A549 (cell line): ENCODE measurements at regions not wholly inside any gene's neighbourhood (a gene's known extent, or its start where the extent isn't known, plus 50 kb on each side); places are given as distances from the start of the nearest gene placed in this dataset.
"Not testable (repeated sequence)": the region's sequence is repeated elsewhere in the genome, so short reads cannot be mapped to it uniquely, and the experiment has no call there.

Source experiments
- ATAC-seq, 2 experiments: fragments of 200-7000 bp in 1 of 2; fragments of >200 bp in 1 of 2; cut with Nextera tagmentation in 1 of 2; cut with Tn5 transposase in 1 of 2; 3 replicates each; pipeline versions ENCODE4 v1.8.0 to v1.9.1; 2018 to 2020; ENCODE audit warnings: mild to moderate bottlenecking in 1 of 2, moderate library complexity in 1 of 2
- CTCF ChIA-PET: fragments of 300-600 bp; sonication (Branson Sonifier 250); formaldehyde crosslinking; extraction: SDS; loops from one replicate; lab custom pipeline; 2021; ENCODE audit warnings: antibody characterized with exemption, inconsistent platforms; lab: Yijun Ruan, JAX
- POLR2A ChIA-PET: fragments of 350-600 bp; formaldehyde crosslinking; extraction: SDS; loops from one replicate; lab custom pipeline; 2021; ENCODE audit warnings: antibody characterized with exemption, inconsistent platforms; lab: Yijun Ruan, JAX
- DNase-seq, 2 experiments: peaks; one replicate each; pipeline versions ENCODE4 v3.0.0 to v3.0.0-alpha.2; 2011 to 2016; ENCODE audit warnings: low read depth in 1 of 2, low spot score in 1 of 2
- FAIRE-seq: peaks from 2 replicates; lab custom pipeline; 2011; peaks lifted over from hg19 to GRCh38; lab: Jason Lieb, UNC
- H3K27ac ChIP-seq, 2 experiments: fragments of >200 bp; sonication (Bioruptor Twin); formaldehyde crosslinking; 3 replicates each; pipeline ENCODE4 v1.5.1; 2016 to 2017
- H3K4me1 ChIP-seq: fragments of >200 bp; sonication (Bioruptor Twin); formaldehyde crosslinking; 3 replicates; pipeline ENCODE4 v1.6.1; 2016
- H3K4me2 ChIP-seq: fragments of >200 bp; sonication (Bioruptor Twin); formaldehyde crosslinking; 3 replicates; pipeline ENCODE4 v1.6.1; 2016
- H3K4me3 ChIP-seq: fragments of >200 bp; sonication (Bioruptor Twin); formaldehyde crosslinking; 3 replicates; pipeline ENCODE4 v1.5.1; 2016
- H3K9me3 ChIP-seq: fragments of >200 bp; sonication (Bioruptor Twin); formaldehyde crosslinking; 3 replicates; pipeline ENCODE4 v1.6.1; 2016
- BCL3 ChIP-seq: fragments of >200 bp; sonication (Bioruptor Twin); formaldehyde crosslinking; IDR thresholded peaks from 3 replicates; pipeline ENCODE4 v1.6.1; 2016
- BHLHE40 ChIP-seq: IDR thresholded peaks from 2 replicates; pipeline ENCODE4 v1.6.1; 2012; ENCODE audit warnings: low read depth, low read length, inconsistent platforms
- CEBPB ChIP-seq, 2 experiments: fragments of >200 bp in 1 of 2; sonication (Bioruptor Twin) in 1 of 2; formaldehyde crosslinking in 1 of 2; IDR thresholded peaks; 2 replicates each; pipeline ENCODE4 v1.6.1; 2012 to 2016
- CHD4 ChIP-seq: fragments of 200-600 bp; sonication (generic); IDR thresholded peaks from 2 replicates; pipeline ENCODE4 v1.6.1; 2016; ENCODE audit warnings: antibody characterized with exemption, mild to moderate bottlenecking, borderline replicate concordance
- EHF ChIP-seq: fragments of 250-450 bp; sonication (Bioruptor Pico); IDR thresholded peaks from 2 replicates; pipeline ENCODE4 v1.5.0; 2020; ENCODE audit warnings: mild to moderate bottlenecking
- EHMT2 ChIP-seq: fragments of 200-600 bp; sonication (generic); IDR thresholded peaks from 2 replicates; pipeline ENCODE4 v1.6.1; 2016; ENCODE audit warnings: antibody characterized with exemption, low read depth, mild to moderate bottlenecking, moderate library complexity
- EP300 ChIP-seq, 2 experiments: fragments of >200 bp; sonication (Bioruptor Twin); formaldehyde crosslinking; IDR thresholded peaks; 2 replicates in 1 of 2; 3 replicates in 1 of 2; pipeline ENCODE4 v1.6.1; 2016 to 2017
- ESRRA ChIP-seq: fragments of 150-350 bp; IDR thresholded peaks from 2 replicates; pipeline ENCODE4 v1.6.1; 2014; ENCODE audit warnings: mild to moderate bottlenecking, low read length, borderline replicate concordance
- HOXA7 ChIP-seq: fragments of 250-450 bp; sonication (Bioruptor Pico); IDR thresholded peaks from 2 replicates; pipeline ENCODE4 v1.5.0; 2020; ENCODE audit warnings: mild to moderate bottlenecking, moderate library complexity
- HOXB13 ChIP-seq: fragments of 250-450 bp; sonication (Bioruptor Pico); IDR thresholded peaks from 2 replicates; pipeline ENCODE4 v1.5.0; 2020; ENCODE audit warnings: low read depth, mild to moderate bottlenecking, moderate library complexity
- HOXB5 ChIP-seq: fragments of 250-450 bp; sonication (Bioruptor Pico); IDR thresholded peaks from 2 replicates; pipeline ENCODE4 v1.5.0; 2020; ENCODE audit warnings: mild to moderate bottlenecking, moderate library complexity
- JUN ChIP-seq, 2 experiments: fragments of >200 bp; sonication (Bioruptor Twin); formaldehyde crosslinking; IDR thresholded peaks; 2 replicates in 1 of 2; 3 replicates in 1 of 2; pipeline ENCODE4 v1.6.1; 2016 to 2017
- KDM1A ChIP-seq: fragments of 200-600 bp; sonication (generic); IDR thresholded peaks from 2 replicates; pipeline ENCODE4 v1.6.1; 2016; ENCODE audit warnings: low read depth, mild to moderate bottlenecking
- MAZ ChIP-seq: fragments of 150-350 bp; IDR thresholded peaks from 2 replicates; pipeline ENCODE4 v1.6.1; 2014; ENCODE audit warnings: antibody characterized with exemption, low read depth, low read length, borderline replicate concordance
- NPAS2 ChIP-seq: fragments of 250-450 bp; sonication (Bioruptor Pico); IDR thresholded peaks from 2 replicates; pipeline ENCODE4 v1.8.0; 2022; ENCODE audit warnings: mild to moderate bottlenecking, moderate library complexity, borderline replicate concordance
- POLR2A ChIP-seq: IDR thresholded peaks from 2 replicates; pipeline ENCODE4 v1.6.1; 2012; ENCODE audit warnings: mild to moderate bottlenecking, low read length
- POLR2AphosphoS2 ChIP-seq: conservative IDR thresholded peaks from 2 replicates; pipeline ENCODE4 v1.6.1; 2012; ENCODE audit warnings: low read length, improper control_type of control experiment, inconsistent platforms
- RCOR1 ChIP-seq: fragments of 150-350 bp; IDR thresholded peaks from 2 replicates; pipeline ENCODE4 v1.6.1; 2014; ENCODE audit warnings: antibody characterized with exemption, low read length, low read depth
- RFX5 ChIP-seq: fragments of 450-650 bp; IDR thresholded peaks from 2 replicates; pipeline ENCODE4 v1.7.1; 2014; ENCODE audit warnings: antibody characterized with exemption, mild to moderate bottlenecking, moderate library complexity
- SMC3 ChIP-seq: fragments of >200 bp; sonication (Bioruptor Twin); formaldehyde crosslinking; IDR thresholded peaks from 3 replicates; pipeline ENCODE4 v1.6.1; 2018; ENCODE audit warnings: inconsistent platforms
- SREBF2 ChIP-seq: fragments of 450-650 bp; IDR thresholded peaks from 2 replicates; pipeline ENCODE4 v1.6.1; 2014; ENCODE audit warnings: mild to moderate bottlenecking, moderate library complexity
- TFCP2L1 ChIP-seq: fragments of 250-450 bp; sonication (Bioruptor Pico); IDR thresholded peaks from 2 replicates; pipeline ENCODE4 v1.5.0; 2021; ENCODE audit warnings: mild to moderate bottlenecking
- ZC3H11A ChIP-seq: fragments of 450-650 bp; IDR thresholded peaks from 2 replicates; pipeline ENCODE4 v1.6.1; 2014; ENCODE audit warnings: antibody characterized with exemption, mild to moderate bottlenecking
- ZFP36 ChIP-seq: fragments of 450-650 bp; IDR thresholded peaks from 2 replicates; pipeline ENCODE4 v1.6.1; 2014; ENCODE audit warnings: borderline replicate concordance; ENCODE audit not compliant: partially characterized antibody
- ZNF302 ChIP-seq: fragments of 250-450 bp; sonication (Bioruptor Pico); IDR thresholded peaks from 2 replicates; pipeline ENCODE4 v1.9.0; 2021; ENCODE audit warnings: inconsistent platforms, mild to moderate bottlenecking, moderate library complexity
- WGBS: methylation state at CpG from one replicate; pipeline ENCODE4 v1.1.6; 2017; ENCODE audit errors: missing lambda C conversion rate; 5-methylcytosine and 5-hydroxymethylcytosine counted together
- TF ChIP-seq, protein P1 (sequence below): fragments of 450-650 bp; IDR thresholded peaks from 2 replicates; pipeline ENCODE4 v1.6.1; 2014; ENCODE audit warnings: antibody characterized with exemption

DNA sequence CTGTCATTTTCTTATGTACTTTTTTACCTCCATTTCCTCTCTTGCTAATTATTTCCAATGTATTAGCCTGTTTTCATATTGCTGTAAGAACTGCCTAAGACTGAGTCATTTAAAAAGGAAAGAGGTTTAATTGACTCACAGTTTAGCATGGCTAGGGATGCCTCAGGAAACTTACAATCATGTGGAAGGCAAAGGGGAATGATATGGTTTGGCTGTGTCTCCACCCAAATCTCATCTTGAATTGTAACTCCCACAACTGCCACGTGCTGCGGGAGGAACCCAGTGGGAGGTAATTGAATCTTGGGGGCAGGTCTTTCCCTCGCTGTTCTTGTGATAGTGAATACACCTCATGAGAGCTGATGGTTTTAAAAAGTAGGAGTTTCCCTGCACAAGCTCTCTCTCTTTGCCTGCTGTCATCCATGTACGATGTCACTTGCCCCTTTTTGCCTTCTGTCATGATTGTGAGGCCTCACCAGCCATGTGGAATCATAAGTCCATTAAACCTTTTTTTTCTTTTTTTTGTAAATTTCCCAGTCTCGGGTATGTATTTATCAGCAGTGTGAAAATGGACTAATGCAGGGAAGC is 870.0 kb upstream of the INTU start:
- FAIRE-seq: no peak
- H3K4me2 ChIP-seq: no peak overlapping the region

GRCh38 chr4:126766241-126766640 is 866.5 kb upstream of the INTU start:
- no peak for ATAC-seq
- no peak for FAIRE-seq
- TF ChIP-seq HOXA7 (CRISPR knock-in tag): no peak
- no peak overlapping the region for H3K4me3 ChIP-seq
- no peaks in the 10 kb centered on the region for H3K9me3 ChIP-seq
- H3K4me2 ChIP-seq: no peak overlapping the region
- 6% methylated on average over 2 of the region's 2 CpGs for WGBS
- no peak overlapping the region for H3K27ac ChIP-seq
- ChIA-PET POLR2A (no interaction called here), CTCF (no interaction called here)
- H3K4me1 ChIP-seq: no peaks in the 10 kb centered on the region
- DNase-seq: no peak

More for the DNA sequence above, 870.0 kb upstream of the INTU start:
- no peak for ATAC-seq
- DNase-seq: no peak
- CTCF ChIA-PET: no interaction called here
- TF ChIP-seq EHMT2: no peak
- no peak for TF ChIP-seq SMC3
- TF ChIP-seq JUN (IDR thresholded peaks at IDR 0.05): no peak
- TF ChIP-seq ZFP36: no peak
- TF ChIP-seq TFCP2L1 (CRISPR knock-in tag): no peak
- no peak for TF ChIP-seq ZC3H11A
- no peak for TF ChIP-seq MAZ
- TF ChIP-seq KDM1A: no peak
- TF ChIP-seq SREBF2: no peak
- TF ChIP-seq HOXA7 (CRISPR knock-in tag): no peak
- TF ChIP-seq BCL3: no peak
- no peak overlapping the region for H3K27ac ChIP-seq
- no peak overlapping the region for H3K4me3 ChIP-seq
- WGBS: 28% methylated on average over 5 of the region's 5 CpGs
- POLR2A ChIA-PET: no interaction called here
- H3K4me1 ChIP-seq: no peaks in the 10 kb centered on the region
- no peaks in the 10 kb centered on the region for H3K9me3 ChIP-seq

GRCh38 chr4:126768338-126768737 is 864.4 kb upstream of the INTU start:
- Histone ChIP-seq H3K4me2 (no peak overlapping the region), H3K9me3 (no peaks in the 10 kb centered on the region), H3K4me1 (no peaks in the 10 kb centered on the region)
- DNase-seq: no peak
- FAIRE-seq: no peak
- ChIA-PET CTCF (no interaction called here), POLR2A (no interaction called here)
- no peak for TF ChIP-seq HOXB13 (CRISPR knock-in tag)
- no peak for TF ChIP-seq RCOR1
- TF ChIP-seq POLR2AphosphoS2: no peak
- no peak for TF ChIP-seq CEBPB (IDR thresholded peaks at IDR 0.05)
- TF ChIP-seq ZNF302 (CRISPR knock-in tag): no peak
- TF ChIP-seq, protein P1, sequence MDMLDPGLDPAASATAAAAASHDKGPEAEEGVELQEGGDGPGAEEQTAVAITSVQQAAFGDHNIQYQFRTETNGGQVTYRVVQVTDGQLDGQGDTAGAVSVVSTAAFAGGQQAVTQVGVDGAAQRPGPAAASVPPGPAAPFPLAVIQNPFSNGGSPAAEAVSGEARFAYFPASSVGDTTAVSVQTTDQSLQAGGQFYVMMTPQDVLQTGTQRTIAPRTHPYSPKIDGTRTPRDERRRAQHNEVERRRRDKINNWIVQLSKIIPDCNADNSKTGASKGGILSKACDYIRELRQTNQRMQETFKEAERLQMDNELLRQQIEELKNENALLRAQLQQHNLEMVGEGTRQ: no peak
- TF ChIP-seq HOXA7 (CRISPR knock-in tag): no peak
- TF ChIP-seq CHD4: no peak
- TF ChIP-seq EP300 (IDR thresholded peaks at IDR 0.05): no peak
- TF ChIP-seq EHF (CRISPR knock-in tag): no peak
- no peak for TF ChIP-seq BHLHE40
- no peak for TF ChIP-seq ESRRA
- TF ChIP-seq SMC3: no peak
- TF ChIP-seq JUN (IDR thresholded peaks at IDR 0.05): no peak
- no peak for TF ChIP-seq POLR2A
- no peak for TF ChIP-seq RFX5
- no peak for TF ChIP-seq KDM1A
- TF ChIP-seq HOXB5 (CRISPR knock-in tag): no peak
- TF ChIP-seq NPAS2 (CRISPR knock-in tag): no peak
- TF ChIP-seq, all 56 proteins: peak for 0
- ATAC-seq: no peak
- Histone ChIP-seq H3K4me3 (no peak overlapping the region), H3K27ac (no peak overlapping the region)

GRCh38 chr4:126770811-126771553 is 861.8 kb upstream of the INTU start:
- FAIRE-seq, POLR2A ChIA-PET, H3K27ac ChIP-seq, H3K4me1 ChIP-seq, DNase-seq, H3K9me3 ChIP-seq, H3K4me3 ChIP-seq, CTCF ChIA-PET, ATAC-seq, H3K4me2 ChIP-seq: not testable (repeated sequence)
- WGBS: 100% methylated on average over 1 of the region's 46 CpGs

- DNase-seq, H3K4me2 ChIP-seq, H3K4me3 ChIP-seq, H3K4me1 ChIP-seq, CTCF ChIA-PET, H3K27ac ChIP-seq, POLR2A ChIA-PET, H3K9me3 ChIP-seq, ATAC-seq, FAIRE-seq: not testable (repeated sequence)
- 37% methylated on average over 5 of the region's 5 CpGs for WGBS
Observed at GRCh38 chr4:126771618-126772017, 861.1 kb upstream of the INTU start.
